Left hindlimb (tissue), 1 donor: ENCODE measurements at regions not wholly inside any gene's neighbourhood (a gene's known extent, or its start where the extent isn't known, plus 50 kb on each side); places are given as distances from the start of the nearest gene placed in this dataset.

Source experiments
- DNase-seq: peaks from one replicate; pipeline ENCODE4 v3.0.0-alpha.2; 2018

- no peak for DNase-seq
Observed at GRCh38 chr4:130559268-130559667, 1463.3 kb downstream of the C4orf33 start.

GRCh38 chr4:130563185-130563888 is 1467.4 kb downstream of the C4orf33 start:
- DNase-seq = peak; percentile 51

GRCh38 chr4:130563889-130564418 is 1468.0 kb downstream of the C4orf33 start:
- no peak for DNase-seq

DNA sequence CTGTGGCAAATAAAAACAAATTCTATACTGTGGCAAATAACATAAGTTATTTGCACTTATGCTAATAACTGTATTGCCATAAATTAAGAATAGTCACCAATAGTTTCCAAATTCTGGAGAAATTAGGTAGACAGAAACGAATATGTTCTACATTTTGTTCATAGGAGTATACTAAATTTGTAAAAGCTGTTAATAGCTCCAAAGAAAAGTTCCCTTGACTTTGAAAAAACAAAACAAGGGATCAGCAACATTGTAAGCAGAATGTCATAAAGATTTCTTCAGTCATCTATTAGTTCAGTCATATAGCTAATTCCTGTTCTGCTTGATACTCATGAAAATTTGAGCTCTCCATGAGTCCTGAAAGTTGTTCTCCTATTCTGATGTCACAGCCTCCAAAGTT is 1472.8 kb downstream of the C4orf33 start:
- DNase-seq = no peak

- no peak for DNase-seq
Observed at GRCh38 chr4:130573742-130574141, 1477.8 kb downstream of the C4orf33 start.

GRCh38 chr4:130574215-130574614 is 1478.3 kb downstream of the C4orf33 start:
- DNase-seq = no peak

DNA sequence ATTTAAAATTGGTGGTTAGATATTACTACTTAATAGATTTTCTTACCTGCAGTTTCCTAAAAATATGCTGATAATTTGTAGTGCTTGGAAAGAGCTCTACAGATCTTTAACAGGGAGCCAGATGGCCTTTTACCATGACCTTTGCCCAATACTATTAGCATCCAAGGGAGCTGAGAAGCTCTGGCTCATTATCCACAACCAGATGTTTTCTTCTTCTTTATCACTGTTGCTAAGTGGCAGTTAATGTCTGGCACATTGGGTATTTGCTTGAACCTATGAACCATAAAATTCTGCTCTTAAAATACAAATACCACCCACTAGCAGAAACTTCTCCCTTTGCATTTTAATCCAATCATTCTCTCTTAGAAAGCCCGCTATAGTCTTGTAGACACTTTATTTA is 1480.3 kb downstream of the C4orf33 start:
- DNase-seq = no peak

GRCh38 chr4:130591091-130591490 is 1495.1 kb downstream of the C4orf33 start:
- no peak for DNase-seq

DNA sequence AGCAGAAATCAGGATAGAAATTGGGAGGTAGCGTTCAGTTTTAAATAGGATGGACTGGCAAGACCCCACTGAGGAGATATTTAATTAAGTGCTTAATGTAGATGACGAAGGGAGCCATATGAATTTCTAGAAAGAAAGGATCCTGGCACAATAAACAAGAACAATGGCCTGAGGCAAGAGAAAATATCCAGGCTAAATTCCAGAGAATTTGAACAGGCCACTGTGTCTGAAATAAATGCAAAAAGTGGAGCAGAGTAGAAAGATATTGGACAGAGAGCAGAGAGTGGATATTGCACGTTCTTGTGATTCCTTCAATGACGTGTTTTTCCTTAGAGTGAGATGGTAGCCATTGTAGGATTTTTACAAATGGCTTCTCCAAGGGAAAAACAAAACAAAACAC is 1504.8 kb downstream of the C4orf33 start:
- no peak for DNase-seq

GRCh38 chr4:130603043-130603442 is 1507.1 kb downstream of the C4orf33 start:
- DNase-seq = no peak

DNA sequence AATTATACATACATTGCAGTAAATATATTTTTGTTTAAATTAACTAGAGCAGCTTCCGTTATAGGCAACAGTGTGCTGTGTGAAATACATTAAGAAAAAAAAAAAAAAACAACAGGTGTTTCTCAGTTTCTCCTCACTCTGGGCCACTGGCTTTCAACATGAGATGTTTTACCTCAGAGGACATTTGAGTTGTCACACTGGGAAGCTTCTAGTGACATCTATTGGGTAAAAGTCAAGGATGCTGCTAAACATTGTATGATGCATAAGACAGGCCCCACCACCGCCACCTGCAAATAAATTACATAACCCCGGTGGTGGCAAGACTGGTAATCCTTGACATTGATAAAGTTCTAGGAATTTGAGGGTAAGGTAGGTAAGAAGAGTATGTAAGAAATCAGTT is 1512.2 kb downstream of the C4orf33 start:
- DNase-seq = no peak

- DNase-seq = no peak
Observed at GRCh38 chr4:130628531-130628930, 1532.6 kb downstream of the C4orf33 start.

- DNase-seq = no peak
Observed at GRCh38 chr4:130632731-130633604, 1537.0 kb downstream of the C4orf33 start.

- DNase-seq = no peak
Observed at GRCh38 chr4:130636486-130636885, 1540.5 kb downstream of the C4orf33 start.

DNA sequence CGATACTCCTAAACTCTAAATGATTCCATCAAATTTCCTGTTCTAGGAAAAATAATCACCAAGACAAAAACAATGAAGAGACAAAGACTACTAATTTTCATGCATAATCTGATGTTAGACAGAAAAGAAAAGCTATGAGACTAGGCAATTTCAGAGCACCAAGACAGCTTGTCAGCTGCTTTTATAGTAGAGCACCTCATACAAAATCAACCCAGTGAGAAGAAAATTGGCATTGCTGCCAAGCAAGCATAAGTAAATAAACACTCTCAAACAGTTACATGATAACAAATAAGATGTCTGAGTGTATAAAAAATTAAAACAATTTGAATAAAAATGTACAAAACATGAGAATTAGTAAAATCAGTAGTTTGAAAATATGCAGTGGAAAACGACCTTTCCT is 1544.6 kb downstream of the C4orf33 start:
- DNase-seq = no peak

DNA sequence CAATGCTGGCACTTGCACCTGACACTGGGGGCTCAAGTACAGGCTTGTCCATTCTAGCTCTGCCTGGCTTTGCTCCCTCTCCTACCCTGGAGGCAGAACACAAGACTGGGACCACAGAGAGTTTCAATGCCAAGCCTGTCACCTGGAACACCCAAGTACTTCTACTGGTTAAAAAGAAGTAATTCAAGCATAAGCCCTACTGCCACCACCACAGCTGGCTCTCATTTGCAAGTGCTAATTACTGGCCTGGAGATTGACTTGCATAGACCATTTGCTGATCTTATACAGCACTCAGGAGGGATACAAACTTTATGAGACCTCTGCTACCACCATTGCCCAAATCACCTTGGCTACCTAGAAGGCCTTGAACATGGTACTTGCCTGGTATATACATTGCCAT is 1550.9 kb downstream of the C4orf33 start:
- DNase-seq = no peak

GRCh38 chr4:130648570-130648969 is 1552.6 kb downstream of the C4orf33 start:
- DNase-seq = no peak

- DNase-seq = no peak
Observed at GRCh38 chr4:130653842-130654241, 1557.9 kb downstream of the C4orf33 start.

DNA sequence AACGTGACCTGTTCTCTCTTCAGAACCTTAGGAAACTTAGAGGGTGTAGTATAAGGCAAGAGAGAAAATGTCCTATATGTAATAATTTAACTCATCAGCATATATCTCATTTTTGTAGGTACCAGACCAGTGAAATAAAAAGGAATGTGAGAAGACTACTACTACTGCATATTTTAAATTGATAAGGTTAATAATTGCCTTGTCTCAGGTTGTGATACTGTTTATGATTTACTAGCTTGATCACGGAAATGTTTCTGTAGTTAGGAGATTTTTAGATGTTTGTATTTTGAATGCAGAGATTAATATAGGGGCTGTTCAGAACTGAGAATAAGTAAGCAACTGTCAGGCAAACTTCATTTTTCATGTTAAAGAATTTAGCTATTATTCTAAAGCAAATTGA is 1563.4 kb downstream of the C4orf33 start:
- no peak for DNase-seq

- no peak for DNase-seq
Observed at GRCh38 chr4:130668859-130669258, 1572.9 kb downstream of the C4orf33 start.

- DNase-seq = no peak
Observed at GRCh38 chr4:130675266-130675665, 1579.3 kb downstream of the C4orf33 start.

DNA sequence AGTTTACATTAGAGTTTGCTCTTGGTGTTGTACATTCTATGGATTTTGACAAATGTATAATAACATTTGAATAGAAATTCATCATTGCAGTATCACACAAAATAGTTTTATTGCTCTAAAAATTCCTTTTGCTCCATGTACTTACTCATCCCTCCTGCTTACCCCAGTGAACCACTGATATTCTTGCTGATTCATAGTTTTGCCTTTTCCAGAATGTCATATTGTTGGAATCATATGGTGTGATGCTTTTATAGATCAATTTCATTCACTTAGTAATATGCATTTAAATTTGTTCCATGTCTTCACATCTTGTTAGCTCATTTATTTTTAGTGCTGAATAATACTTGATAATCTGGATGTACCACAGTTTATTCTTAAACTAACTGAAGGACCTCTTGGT is 1593.2 kb downstream of the C4orf33 start:
- DNase-seq = no peak

DNA sequence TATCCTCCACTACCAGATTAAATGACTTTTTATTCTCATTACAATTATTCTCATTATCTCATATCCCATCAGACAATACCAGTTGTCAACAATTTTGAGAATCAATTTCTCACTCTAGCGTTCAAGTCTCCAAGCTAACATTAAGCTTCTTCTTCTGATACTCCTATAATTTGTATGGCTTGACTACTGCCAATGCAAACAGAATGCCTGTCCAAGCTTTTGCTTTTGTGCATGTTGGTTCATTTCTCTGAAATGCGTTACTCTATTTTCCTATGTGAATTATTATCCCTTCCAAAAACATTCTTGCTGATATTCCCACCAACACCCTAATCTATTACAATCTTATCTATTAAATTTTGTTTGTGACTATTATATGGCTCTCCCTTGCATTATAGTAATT is 1602.3 kb downstream of the C4orf33 start:
- DNase-seq = no peak

DNA sequence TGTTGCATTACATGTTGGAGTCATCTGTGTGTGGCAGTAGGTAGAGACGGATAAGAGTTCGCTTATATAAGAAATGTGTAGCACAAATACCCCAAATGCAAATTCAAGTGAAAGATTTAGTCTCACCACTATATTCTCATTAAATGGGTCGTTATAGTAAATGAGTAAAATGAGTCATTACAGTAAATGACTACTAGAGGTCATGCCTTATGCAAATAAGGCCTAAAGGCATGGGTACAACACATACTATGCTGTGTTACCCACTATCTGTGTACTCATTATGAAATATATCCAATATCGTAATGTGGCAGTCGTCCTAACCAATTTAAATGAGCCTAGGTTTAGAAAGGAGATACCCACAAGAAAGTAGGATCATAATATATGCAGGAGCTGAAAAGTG is 1603.1 kb downstream of the C4orf33 start:
- no peak for DNase-seq
